ENCODE measurements at regions not wholly inside any gene's neighbourhood (a gene's known extent, or its start where the extent isn't known, plus 50 kb on each side); places are given as distances from the start of the nearest gene placed in this dataset.

- DNase-seq, result no peak
These were observed 108.5 kb upstream of the ID2 start for GRCh38 chr2:8573234-8573941.

- no peak for DNase-seq
These were observed 108.0 kb upstream of the ID2 start for GRCh38 chr2:8573942-8574195.

- no peak for DNase-seq
These were observed 107.4 kb upstream of the ID2 start for GRCh38 chr2:8574196-8575037.

- peak; percentile 47 for DNase-seq
These were observed 106.6 kb upstream of the ID2 start for GRCh38 chr2:8575038-8575833.

DNA sequence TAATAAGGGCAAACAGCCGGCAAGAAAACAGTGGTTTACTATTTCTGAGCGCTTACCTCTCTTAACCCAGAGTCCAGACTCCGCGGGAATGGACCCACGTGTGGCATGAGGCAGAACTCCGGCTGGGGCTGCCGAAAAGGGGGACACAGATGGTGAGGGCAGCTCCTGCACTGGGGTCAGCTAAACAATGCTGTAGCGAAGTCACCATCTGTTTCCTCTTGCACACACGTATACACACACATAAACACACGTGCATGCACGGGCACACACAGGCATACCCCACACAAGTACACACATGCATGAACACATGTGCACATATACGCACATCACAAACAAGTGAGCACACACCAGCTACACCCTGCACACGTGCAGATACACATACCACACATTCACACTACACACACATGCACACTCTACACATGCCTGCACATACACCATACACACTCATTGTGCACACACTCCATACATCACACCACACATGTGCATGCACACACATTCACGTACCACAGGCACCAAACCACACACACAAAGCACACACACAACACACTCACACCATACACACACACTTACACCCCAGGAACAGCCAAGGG, 105.9 kb upstream of the ID2 start:
- peak; percentile 59 for DNase-seq

DNA sequence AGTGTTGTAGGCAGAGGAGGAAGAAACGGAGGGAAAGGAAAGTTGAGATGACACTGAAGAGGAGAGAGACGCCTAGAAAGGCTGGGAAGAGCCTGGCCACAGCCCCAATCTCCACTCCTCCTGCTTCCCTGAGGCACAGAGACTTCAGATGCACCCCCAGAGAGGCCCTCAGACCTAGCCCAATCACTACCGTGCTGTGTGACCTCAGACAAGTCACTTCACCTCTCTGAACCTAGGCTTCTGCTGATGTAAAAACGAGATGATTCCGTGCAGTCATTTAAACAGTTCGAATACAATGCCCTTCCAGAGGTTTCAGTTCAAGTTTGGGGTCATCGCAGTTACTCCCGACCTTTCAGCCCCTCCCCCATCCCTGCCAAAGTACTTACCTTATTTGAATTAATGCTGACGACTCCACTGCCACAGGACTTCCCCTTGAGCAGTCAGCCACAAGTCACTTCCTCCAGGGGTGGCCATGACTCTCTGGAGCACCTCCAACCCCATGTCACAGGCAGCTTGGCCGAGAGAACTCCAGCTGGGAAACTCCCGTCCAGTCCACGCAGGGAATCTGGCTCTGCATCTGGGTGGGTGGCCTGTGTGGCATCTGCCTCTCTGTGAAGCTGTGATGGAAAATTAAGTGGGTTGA, 105.2 kb upstream of the ID2 start:
- no peak for DNase-seq

- DNase-seq, result no peak
These were observed 104.3 kb upstream of the ID2 start for GRCh38 chr2:8577573-8577972.

DNA sequence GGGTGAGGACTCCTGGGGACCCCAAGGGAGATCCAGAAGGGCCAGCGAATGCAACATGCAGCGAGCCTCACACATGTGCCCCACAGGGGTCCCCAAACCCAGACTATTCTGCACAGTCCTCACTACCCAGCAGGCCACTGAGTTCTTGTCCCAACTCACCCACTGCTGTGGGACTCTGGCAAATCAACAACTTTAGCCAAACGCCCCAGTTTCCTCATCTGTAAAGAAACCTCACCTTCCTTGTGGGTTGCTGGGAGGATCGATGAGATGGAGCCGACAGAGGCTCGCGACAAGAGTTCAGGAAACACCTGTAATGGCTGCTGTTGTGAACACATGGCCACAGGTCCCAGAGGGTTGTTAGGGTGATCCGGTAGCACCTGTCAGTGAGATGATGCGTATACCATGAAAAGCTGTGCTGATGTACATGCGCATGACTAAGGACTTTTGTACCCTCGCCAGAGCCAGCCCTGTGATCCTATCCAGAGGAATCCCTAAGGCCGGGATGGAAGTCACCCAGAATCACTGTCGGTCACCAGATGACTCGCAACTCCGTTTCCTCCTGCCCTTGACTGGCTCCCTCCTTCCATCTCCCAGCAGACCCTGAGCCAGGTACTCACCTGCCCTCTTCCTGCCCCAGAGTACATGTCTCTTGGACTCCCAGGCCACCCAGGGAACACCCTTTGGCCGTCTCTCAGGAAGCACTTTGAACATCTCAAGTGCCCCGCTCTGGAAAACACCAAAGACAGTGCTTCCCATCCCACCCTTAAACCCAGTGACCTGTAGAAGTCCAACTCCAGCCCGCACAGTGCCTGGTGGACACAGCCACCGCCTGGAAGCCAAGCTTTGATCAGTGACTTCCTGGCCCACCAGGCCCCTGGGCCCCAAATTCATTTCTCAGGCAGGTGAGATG, 103.3 kb upstream of the ID2 start:
- peak; percentile 2 for DNase-seq

GRCh38 chr2:8579485-8580085, 102.3 kb upstream of the ID2 start:
- DNase-seq, result peak; percentile 10

- DNase-seq, result peak; percentile 7
These were observed 101.3 kb upstream of the ID2 start for GRCh38 chr2:8580316-8581233.

DNA sequence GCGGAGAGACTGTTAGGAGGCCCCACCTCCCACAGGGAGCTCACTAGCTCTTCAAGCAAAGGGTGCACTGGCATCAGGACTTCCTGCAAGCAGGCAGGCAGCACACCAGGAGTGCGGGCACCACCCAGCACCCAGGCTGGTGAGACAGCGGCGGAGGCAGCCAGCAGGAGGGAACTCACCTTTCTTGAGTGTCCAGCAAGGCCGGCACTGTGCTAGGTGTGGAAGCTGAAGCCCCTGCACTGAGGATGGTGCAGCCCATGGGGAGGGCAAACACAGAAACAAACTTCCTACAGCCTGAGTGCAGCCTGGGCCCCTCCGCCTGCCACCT, 100.7 kb upstream of the ID2 start:
- no peak for DNase-seq

GRCh38 chr2:8581601-8582041, 100.2 kb upstream of the ID2 start:
- no peak for DNase-seq

DNA sequence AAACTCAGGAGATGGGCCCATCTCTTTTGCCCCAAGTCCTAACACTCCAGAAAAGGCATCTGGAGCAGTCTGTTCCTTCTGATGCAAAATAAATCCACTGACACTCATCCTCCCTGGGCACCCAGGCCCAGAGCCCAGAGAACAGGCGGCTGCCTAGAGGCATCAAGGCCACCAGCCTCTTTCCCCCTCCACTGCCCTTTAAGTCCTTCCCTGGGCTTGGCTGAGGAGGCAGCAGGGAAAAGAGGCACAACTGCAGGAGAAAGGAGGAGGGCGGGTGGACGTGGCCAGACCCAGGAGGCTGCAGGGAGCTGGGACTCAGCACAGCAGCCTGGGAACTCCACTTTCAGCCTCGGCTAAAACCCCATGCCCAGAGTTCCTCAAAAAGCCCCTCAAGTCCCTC, 99.7 kb upstream of the ID2 start:
- DNase-seq, result no peak

DNA sequence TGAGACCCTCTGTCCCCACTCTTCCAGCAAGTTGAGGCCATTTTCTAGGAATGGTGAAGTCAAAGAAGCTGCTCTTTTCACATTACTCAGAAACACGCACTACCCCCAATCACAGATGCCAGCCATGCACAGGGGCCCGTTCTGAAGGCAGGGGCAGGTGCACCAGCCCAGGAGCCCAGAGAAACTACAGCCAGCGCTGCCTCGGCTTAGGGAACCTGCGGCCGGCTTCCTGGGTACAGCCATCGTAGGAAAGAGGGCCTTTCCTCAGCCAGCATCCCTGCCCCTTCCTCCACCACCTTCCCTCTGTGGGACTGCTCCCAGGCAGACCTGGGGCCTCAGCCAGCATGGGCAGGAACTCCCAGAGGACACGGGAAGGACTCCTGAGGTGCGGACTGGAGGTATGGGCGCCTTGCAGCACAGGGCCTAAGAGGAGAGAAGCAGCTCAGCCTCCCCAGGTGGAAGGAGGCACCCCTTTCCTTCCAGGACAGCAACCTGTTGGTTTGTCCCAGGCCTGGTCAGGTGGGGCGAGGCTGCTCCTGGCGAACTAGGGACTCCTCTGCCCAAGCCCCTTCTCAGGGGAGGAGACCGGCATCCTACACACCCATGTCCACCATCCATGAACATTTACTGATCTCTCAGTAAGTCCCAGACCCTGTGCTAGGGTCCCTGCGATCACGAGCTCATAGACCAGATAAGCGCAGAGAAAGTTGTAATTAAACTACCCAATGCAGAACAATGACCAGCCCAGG, 99.0 kb upstream of the ID2 start:
- DNase-seq, result no peak

DNA sequence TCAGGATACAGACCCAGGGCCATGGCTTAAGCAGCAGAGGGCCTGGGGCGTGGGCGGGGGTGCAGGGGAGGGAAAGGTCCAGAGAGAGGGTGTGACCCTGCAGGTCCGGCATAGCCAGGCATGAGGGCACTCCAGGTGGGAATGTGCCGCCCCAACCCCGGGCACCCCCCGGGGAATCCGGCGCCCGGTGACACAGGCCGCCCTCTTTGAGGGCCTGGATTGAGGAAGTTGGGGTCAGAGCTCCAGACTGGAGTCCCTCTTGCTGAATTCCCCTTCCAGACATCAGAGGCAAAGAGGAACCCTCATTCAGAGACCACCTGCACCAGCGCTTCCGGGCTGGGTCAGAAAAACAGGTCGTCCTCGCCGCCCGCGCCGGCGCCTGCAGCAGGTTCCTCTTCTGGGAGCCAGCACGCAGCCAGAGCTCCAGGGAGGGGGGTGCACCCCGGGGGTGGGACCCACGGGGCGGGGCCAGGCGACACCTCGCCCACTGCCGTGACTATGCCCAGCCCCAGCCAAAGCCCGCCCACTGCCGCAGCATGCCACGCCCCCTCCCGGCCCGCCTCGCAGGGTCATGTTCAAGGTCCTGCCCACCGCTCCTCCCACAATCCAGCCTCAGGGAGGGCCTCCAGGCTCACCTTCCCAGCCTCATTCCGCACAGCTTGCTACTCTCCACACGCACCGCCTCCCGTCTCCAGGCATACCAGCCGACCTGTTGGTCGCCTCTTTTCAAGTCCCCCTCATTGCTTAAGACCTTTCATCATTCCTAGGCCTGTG, 98.3 kb upstream of the ID2 start:
- DNase-seq, result peak; percentile 84

- DNase-seq, result no peak
These were observed 97.4 kb upstream of the ID2 start for GRCh38 chr2:8584174-8585066.

GRCh38 chr2:8586457-8587051, 95.3 kb upstream of the ID2 start:
- DNase-seq, result no peak
